SK-N-SH treated with all-trans-retinoic acid at 6 μM for 48 hours (cell line): ENCODE measurements at regions not wholly inside any gene's neighbourhood (a gene's known extent, or its start where the extent isn't known, plus 50 kb on each side); places are given as distances from the start of the nearest gene placed in this dataset.

Source experiments
- ATAC-seq: fragments of 200-7000 bp; cut with Tn5 transposase; 3 replicates; pipeline ENCODE4 v1.9.1; 2020; ENCODE audit warnings: mild to moderate bottlenecking, moderate library complexity
- ARNTL ChIP-seq: fragments of 450-650 bp; formaldehyde crosslinking; IDR thresholded peaks from 2 replicates; pipeline ENCODE4 v1.5.0; 2020; ENCODE audit warnings: low read depth, mild to moderate bottlenecking, moderate library complexity, borderline replicate concordance
- BACH2 ChIP-seq: fragments of 250-450 bp; sonication (Bioruptor Pico); IDR thresholded peaks from 2 replicates; pipeline ENCODE4 v1.9.0; 2021; ENCODE audit warnings: mild to moderate bottlenecking, borderline replicate concordance
- CSDC2 ChIP-seq: fragments of 250-450 bp; sonication (Bioruptor Pico); IDR thresholded peaks from 2 replicates; pipeline ENCODE4 v1.5.0; 2020; ENCODE audit warnings: mild to moderate bottlenecking, moderate library complexity
- ESRRG ChIP-seq: fragments of 250-450 bp; sonication (Bioruptor Pico); IDR thresholded peaks from 2 replicates; pipeline ENCODE4 v1.6.1; 2021; ENCODE audit warnings: mild to moderate bottlenecking
- GLIS3 ChIP-seq: fragments of 250-450 bp; sonication (Bioruptor Pico); IDR thresholded peaks from 2 replicates; pipeline ENCODE4 v1.5.0; 2020; ENCODE audit warnings: mild to moderate bottlenecking, moderate library complexity
- ISL1 ChIP-seq: fragments of 250-450 bp; sonication (Bioruptor Pico); IDR thresholded peaks from 2 replicates; pipeline ENCODE4 v2.1.2; 2022; ENCODE audit warnings: mild to moderate bottlenecking, moderate library complexity
- OSR1 ChIP-seq: fragments of 250-450 bp; sonication (Bioruptor Pico); IDR thresholded peaks from 2 replicates; pipeline ENCODE4 v1.8.0; 2022; ENCODE audit warnings: moderate library complexity, mild to moderate bottlenecking, inconsistent platforms
- PPARA ChIP-seq: fragments of 250-450 bp; sonication (Bioruptor Pico); IDR thresholded peaks from 2 replicates; pipeline ENCODE4 v1.5.0; 2020; ENCODE audit warnings: mild to moderate bottlenecking, borderline replicate concordance
- RARB ChIP-seq: fragments of 250-450 bp; sonication (Bioruptor Pico); IDR thresholded peaks from 2 replicates; pipeline ENCODE4 v1.8.0; 2021; ENCODE audit warnings: mild to moderate bottlenecking, moderate library complexity
- SNAI2 ChIP-seq: fragments of 250-450 bp; sonication (Bioruptor Pico); IDR thresholded peaks from 2 replicates; pipeline ENCODE4 v1.5.0; 2020; ENCODE audit warnings: mild to moderate bottlenecking, moderate library complexity
- TCF4 ChIP-seq: fragments of 250-450 bp; sonication (Bioruptor Pico); IDR thresholded peaks from 2 replicates; pipeline ENCODE4 v1.8.0; 2021; ENCODE audit warnings: mild to moderate bottlenecking, moderate library complexity, borderline replicate concordance
- TOX ChIP-seq: fragments of 250-450 bp; sonication (Bioruptor Pico); IDR thresholded peaks from 2 replicates; pipeline ENCODE4 v1.8.0; 2021; ENCODE audit warnings: mild to moderate bottlenecking, moderate library complexity, borderline replicate concordance
- ZC3H10 ChIP-seq: fragments of 250-450 bp; sonication (Bioruptor Pico); IDR thresholded peaks from 2 replicates; pipeline ENCODE4 v1.5.1; 2021; ENCODE audit warnings: mild to moderate bottlenecking, moderate library complexity
- ZFP3 ChIP-seq: fragments of 250-450 bp; sonication (Bioruptor Pico); IDR thresholded peaks from 2 replicates; pipeline ENCODE4 v1.5.0; 2020; ENCODE audit warnings: mild to moderate bottlenecking, moderate library complexity
- ZFP30 ChIP-seq: fragments of 450-650 bp; formaldehyde crosslinking; IDR thresholded peaks from 2 replicates; pipeline ENCODE4 v1.5.0; 2022; ENCODE audit warnings: mild to moderate bottlenecking, moderate library complexity
- ZNF565 ChIP-seq: fragments of 450-650 bp; formaldehyde crosslinking; conservative IDR thresholded peaks from 2 replicates; pipeline ENCODE4 v1.5.0; 2020; ENCODE audit warnings: low read depth, mild to moderate bottlenecking, moderate library complexity
- ZNF70 ChIP-seq: fragments of 450-650 bp; formaldehyde crosslinking; IDR thresholded peaks from 2 replicates; pipeline ENCODE4 v1.5.0; 2020; ENCODE audit warnings: mild to moderate bottlenecking, moderate library complexity
- ZNF8 ChIP-seq: fragments of 450-650 bp; formaldehyde crosslinking; IDR thresholded peaks from 2 replicates; pipeline ENCODE4 v1.5.0; 2020; ENCODE audit warnings: mild to moderate bottlenecking, moderate library complexity
- TF ChIP-seq, protein P1 (sequence below): fragments of 250-450 bp; sonication (Bioruptor Pico); IDR thresholded peaks from 2 replicates; pipeline ENCODE4 v1.5.1; 2021; ENCODE audit warnings: mild to moderate bottlenecking, moderate library complexity
- TF ChIP-seq, protein P2 (sequence below): fragments of 250-450 bp; sonication (Bioruptor Pico); IDR thresholded peaks from 2 replicates; pipeline ENCODE4 v1.5.1; 2020; ENCODE audit warnings: low read depth, mild to moderate bottlenecking, moderate library complexity
- TF ChIP-seq, protein P3 (sequence below): fragments of 250-450 bp; sonication (Bioruptor Pico); IDR thresholded peaks from 2 replicates; pipeline ENCODE4 v1.8.0; 2020; ENCODE audit warnings: mild to moderate bottlenecking, moderate library complexity, borderline replicate concordance
- TF ChIP-seq, protein P4 (sequence below): fragments of 250-450 bp; sonication (Bioruptor Pico); IDR thresholded peaks from 2 replicates; pipeline ENCODE4 v1.5.0; 2020; ENCODE audit warnings: mild to moderate bottlenecking, moderate library complexity
- TF ChIP-seq, protein P5 (sequence below): fragments of 250-450 bp; sonication (Bioruptor Pico); IDR thresholded peaks from 2 replicates; pipeline ENCODE4 v1.8.0; 2021; ENCODE audit warnings: low read depth, mild to moderate bottlenecking, moderate library complexity, borderline replicate concordance

DNA sequence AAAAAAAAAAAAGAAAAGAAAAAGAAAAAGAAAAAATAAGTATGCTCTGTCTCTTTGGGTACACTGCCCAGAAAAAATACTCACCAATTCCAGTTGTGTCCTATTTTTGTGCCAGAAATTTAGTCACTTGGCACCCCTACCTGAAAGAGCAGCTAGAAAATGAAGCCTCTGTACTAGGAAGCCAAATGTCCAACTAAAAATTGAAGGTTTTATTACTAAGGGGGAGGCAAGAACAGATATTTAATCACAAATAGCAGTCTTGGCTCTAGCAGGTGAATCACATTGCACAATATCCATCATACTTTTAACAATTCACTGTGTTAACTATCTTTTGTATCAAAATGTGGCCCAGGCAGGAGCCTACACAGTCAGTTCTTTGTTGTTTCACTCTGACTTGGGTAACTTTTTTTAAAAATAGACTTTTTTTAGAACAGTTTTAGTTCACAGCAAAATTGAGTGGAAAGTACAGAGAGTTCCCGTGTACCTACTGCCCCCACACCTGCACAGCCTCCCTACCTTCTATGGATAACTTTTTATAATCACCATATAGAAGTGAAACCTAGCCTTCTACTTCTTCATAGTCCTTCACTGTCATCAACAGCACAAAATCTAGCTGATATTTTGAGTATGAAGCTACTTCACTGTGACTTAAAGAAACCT, 87.1 kb upstream of the ATF7IP start:
- TF ChIP-seq ZC3H10 (CRISPR knock-in tag) (no peak), SNAI2 (CRISPR knock-in tag) (no peak), TOX (no peak), ZFP30 (CRISPR knock-in tag) (no peak), ZNF70 (CRISPR knock-in tag) (no peak)
- TF ChIP-seq, protein P1, sequence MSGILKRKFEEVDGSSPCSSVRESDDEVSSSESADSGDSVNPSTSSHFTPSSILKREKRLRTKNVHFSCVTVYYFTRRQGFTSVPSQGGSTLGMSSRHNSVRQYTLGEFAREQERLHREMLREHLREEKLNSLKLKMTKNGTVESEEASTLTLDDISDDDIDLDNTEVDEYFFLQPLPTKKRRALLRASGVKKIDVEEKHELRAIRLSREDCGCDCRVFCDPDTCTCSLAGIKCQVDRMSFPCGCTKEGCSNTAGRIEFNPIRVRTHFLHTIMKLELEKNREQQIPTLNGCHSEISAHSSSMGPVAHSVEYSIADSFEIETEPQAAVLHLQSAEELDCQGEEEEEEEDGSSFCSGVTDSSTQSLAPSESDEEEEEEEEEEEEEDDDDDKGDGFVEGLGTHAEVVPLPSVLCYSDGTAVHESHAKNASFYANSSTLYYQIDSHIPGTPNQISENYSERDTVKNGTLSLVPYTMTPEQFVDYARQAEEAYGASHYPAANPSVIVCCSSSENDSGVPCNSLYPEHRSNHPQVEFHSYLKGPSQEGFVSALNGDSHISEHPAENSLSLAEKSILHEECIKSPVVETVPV = no peak
- ATAC-seq = no peak

DNA sequence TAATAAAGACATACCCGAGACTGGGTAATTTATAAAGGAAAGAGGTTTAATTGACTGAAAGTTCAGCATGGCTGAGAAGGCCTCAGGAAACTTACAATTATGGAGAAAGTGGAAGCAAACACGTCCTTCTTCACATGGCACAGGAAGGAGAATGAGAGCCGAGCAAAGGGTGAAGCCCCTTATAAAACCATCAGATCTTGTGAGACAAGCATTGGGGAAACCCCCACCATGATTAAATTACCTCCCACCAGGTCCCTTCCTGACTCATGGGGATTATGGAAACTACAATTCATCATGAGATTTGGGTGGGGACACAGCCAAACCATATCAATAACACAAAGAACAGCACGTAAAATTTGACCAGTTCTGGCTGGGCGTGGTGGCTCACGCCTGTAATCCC, 85.6 kb upstream of the ATF7IP start:
- TF ChIP-seq, protein P2, sequence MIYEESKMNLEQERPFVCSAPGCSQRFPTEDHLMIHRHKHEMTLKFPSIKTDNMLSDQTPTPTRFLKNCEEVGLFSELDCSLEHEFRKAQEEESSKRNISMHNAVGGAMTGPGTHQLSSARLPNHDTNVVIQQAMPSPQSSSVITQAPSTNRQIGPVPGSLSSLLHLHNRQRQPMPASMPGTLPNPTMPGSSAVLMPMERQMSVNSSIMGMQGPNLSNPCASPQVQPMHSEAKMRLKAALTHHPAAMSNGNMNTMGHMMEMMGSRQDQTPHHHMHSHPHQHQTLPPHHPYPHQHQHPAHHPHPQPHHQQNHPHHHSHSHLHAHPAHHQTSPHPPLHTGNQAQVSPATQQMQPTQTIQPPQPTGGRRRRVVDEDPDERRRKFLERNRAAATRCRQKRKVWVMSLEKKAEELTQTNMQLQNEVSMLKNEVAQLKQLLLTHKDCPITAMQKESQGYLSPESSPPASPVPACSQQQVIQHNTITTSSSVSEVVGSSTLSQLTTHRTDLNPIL = no peak
- no peak for TF ChIP-seq OSR1
- TF ChIP-seq TOX = no peak
- no peak for TF ChIP-seq ZNF565 (CRISPR knock-in tag)
- TF ChIP-seq ZNF8 (CRISPR knock-in tag) = no peak
- TF ChIP-seq ESRRG (CRISPR knock-in tag) = no peak
- TF ChIP-seq RARB (CRISPR knock-in tag) = no peak
- TF ChIP-seq ARNTL (CRISPR knock-in tag) = no peak
- no peak for TF ChIP-seq ZFP30 (CRISPR knock-in tag)
- TF ChIP-seq, protein P3, sequence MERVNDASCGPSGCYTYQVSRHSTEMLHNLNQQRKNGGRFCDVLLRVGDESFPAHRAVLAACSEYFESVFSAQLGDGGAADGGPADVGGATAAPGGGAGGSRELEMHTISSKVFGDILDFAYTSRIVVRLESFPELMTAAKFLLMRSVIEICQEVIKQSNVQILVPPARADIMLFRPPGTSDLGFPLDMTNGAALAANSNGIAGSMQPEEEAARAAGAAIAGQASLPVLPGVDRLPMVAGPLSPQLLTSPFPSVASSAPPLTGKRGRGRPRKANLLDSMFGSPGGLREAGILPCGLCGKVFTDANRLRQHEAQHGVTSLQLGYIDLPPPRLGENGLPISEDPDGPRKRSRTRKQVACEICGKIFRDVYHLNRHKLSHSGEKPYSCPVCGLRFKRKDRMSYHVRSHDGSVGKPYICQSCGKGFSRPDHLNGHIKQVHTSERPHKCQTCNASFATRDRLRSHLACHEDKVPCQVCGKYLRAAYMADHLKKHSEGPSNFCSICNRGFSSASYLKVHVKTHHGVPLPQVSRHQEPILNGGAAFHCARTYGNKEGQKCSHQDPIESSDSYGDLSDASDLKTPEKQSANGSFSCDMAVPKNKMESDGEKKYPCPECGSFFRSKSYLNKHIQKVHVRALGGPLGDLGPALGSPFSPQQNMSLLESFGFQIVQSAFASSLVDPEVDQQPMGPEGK (CRISPR knock-in tag) = no peak
- TF ChIP-seq, protein P4, sequence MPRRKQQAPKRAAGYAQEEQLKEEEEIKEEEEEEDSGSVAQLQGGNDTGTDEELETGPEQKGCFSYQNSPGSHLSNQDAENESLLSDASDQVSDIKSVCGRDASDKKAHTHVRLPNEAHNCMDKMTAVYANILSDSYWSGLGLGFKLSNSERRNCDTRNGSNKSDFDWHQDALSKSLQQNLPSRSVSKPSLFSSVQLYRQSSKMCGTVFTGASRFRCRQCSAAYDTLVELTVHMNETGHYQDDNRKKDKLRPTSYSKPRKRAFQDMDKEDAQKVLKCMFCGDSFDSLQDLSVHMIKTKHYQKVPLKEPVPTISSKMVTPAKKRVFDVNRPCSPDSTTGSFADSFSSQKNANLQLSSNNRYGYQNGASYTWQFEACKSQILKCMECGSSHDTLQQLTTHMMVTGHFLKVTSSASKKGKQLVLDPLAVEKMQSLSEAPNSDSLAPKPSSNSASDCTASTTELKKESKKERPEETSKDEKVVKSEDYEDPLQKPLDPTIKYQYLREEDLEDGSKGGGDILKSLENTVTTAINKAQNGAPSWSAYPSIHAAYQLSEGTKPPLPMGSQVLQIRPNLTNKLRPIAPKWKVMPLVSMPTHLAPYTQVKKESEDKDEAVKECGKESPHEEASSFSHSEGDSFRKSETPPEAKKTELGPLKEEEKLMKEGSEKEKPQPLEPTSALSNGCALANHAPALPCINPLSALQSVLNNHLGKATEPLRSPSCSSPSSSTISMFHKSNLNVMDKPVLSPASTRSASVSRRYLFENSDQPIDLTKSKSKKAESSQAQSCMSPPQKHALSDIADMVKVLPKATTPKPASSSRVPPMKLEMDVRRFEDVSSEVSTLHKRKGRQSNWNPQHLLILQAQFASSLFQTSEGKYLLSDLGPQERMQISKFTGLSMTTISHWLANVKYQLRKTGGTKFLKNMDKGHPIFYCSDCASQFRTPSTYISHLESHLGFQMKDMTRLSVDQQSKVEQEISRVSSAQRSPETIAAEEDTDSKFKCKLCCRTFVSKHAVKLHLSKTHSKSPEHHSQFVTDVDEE (CRISPR knock-in tag) = no peak
- no peak for TF ChIP-seq PPARA (CRISPR knock-in tag)
- TF ChIP-seq GLIS3 (CRISPR knock-in tag) = no peak
- TF ChIP-seq CSDC2 (CRISPR knock-in tag) = no peak
- TF ChIP-seq, protein P1 = no peak
- no peak for TF ChIP-seq BACH2 (CRISPR knock-in tag)
- no peak for TF ChIP-seq TCF4 (CRISPR knock-in tag)
- TF ChIP-seq, all 23 proteins: peak for 0
- no peak for ATAC-seq

DNA sequence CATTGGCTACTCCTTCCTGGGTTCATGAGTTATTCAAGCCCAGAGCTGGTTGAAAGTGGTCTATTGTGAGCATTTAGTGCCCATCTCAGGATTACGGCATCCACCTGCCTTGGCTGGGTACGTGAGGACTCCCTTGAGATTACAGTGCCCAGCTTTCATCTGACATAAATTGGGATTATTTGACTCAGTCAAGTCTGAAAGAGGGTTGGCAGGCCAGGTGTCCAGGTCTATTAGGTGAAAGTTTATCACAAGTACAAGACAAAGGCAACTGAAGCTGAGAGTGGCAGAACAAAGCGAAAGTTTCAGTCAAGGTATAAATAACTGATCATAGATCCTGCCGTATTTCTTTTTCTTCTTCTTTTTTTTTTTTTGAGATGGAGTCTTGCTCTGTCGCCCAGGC, 84.6 kb upstream of the ATF7IP start:
- TF ChIP-seq PPARA (CRISPR knock-in tag) (no peak), SNAI2 (CRISPR knock-in tag) (no peak), ZFP3 (CRISPR knock-in tag) (no peak), TOX (no peak), ARNTL (CRISPR knock-in tag) (no peak), ISL1 (CRISPR knock-in tag) (no peak), TCF4 (CRISPR knock-in tag) (no peak), RARB (CRISPR knock-in tag) (no peak), ZNF70 (CRISPR knock-in tag) (no peak), ESRRG (CRISPR knock-in tag) (no peak)
- TF ChIP-seq, protein P5, sequence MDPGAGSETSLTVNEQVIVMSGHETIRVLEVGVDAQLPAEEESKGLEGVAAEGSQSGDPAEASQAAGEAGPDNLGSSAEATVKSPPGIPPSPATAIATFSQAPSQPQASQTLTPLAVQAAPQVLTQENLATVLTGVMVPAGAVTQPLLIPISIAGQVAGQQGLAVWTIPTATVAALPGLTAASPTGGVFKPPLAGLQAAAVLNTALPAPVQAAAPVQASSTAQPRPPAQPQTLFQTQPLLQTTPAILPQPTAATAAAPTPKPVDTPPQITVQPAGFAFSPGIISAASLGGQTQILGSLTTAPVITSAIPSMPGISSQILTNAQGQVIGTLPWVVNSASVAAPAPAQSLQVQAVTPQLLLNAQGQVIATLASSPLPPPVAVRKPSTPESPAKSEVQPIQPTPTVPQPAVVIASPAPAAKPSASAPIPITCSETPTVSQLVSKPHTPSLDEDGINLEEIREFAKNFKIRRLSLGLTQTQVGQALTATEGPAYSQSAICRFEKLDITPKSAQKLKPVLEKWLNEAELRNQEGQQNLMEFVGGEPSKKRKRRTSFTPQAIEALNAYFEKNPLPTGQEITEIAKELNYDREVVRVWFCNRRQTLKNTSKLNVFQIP = no peak
- TF ChIP-seq, protein P3 (CRISPR knock-in tag) = no peak
- ATAC-seq = no peak
